Nephron (organoid): ENCODE measurements at regions not wholly inside any gene's neighbourhood (a gene's known extent, or its start where the extent isn't known, plus 50 kb on each side); places are given as distances from the start of the nearest gene placed in this dataset.

Experiments used
- H3K27ac Mint-ChIP-seq, 3 experiments: 2 replicates each; pipeline ENCODE4 v1.8.0; 2020; ENCODE audit warnings: mixed read lengths in 3 of 3, mild to moderate bottlenecking in 2 of 3, moderate library complexity in 1 of 3
- H3K27me3 Mint-ChIP-seq: 2 replicates; pipeline ENCODE4 v1.8.0; 2021; ENCODE audit warnings: low read depth, mild to moderate bottlenecking, moderate library complexity, mixed read lengths
- H3K36me3 Mint-ChIP-seq: 2 replicates; pipeline ENCODE4 v1.8.0; 2020; ENCODE audit warnings: low read depth, mixed read lengths
- H3K4me1 Mint-ChIP-seq: 2 replicates; pipeline ENCODE4 v1.8.0; 2020; ENCODE audit warnings: mixed read lengths
- H3K4me3 Mint-ChIP-seq, 3 experiments: 2 replicates each; pipeline ENCODE4 v1.8.0; 2020; ENCODE audit warnings: mild to moderate bottlenecking in 3 of 3, mixed read lengths in 3 of 3, moderate library complexity in 2 of 3
- H3K9me3 Mint-ChIP-seq: 2 replicates; pipeline ENCODE4 v1.8.0; 2020; ENCODE audit warnings: mixed read lengths
- CTCF ChIP-seq, 3 experiments: fragments of 200-600 bp; sonication (generic); IDR thresholded peaks; one replicate each; pipeline ENCODE4 v1.5.0; 2021; ENCODE audit warnings: antibody characterized with exemption in 3 of 3; ENCODE audit not compliant: unreplicated experiment in 3 of 3

GRCh38 chr2:103963146-103963725, 890.7 kb upstream of the POU3F3 start:
- H3K36me3 Mint-ChIP-seq, result no peaks in the 10 kb centered on the region
- no peak for TF ChIP-seq CTCF (IDR thresholded peaks at IDR 0.05; ENCODE audit: unreplicated experiment in 3 of 3)

GRCh38 chr2:103977241-103977640, 876.7 kb upstream of the POU3F3 start:
- peaks cover 4% of the 10 kb centered on the region for H3K27me3 Mint-ChIP-seq
- H3K4me3 Mint-ChIP-seq, result no peak overlapping the region
- H3K27ac Mint-ChIP-seq, result no peak overlapping the region
- no peak for TF ChIP-seq CTCF (IDR thresholded peaks at IDR 0.05; ENCODE audit: unreplicated experiment in 3 of 3)
- H3K9me3 Mint-ChIP-seq, result no peaks in the 10 kb centered on the region
- no peaks in the 10 kb centered on the region for H3K36me3 Mint-ChIP-seq
- H3K4me1 Mint-ChIP-seq, result no peaks in the 10 kb centered on the region

More at GRCh38 chr2:103963146-103963725, 890.7 kb upstream of the POU3F3 start:
- Mint-ChIP-seq H3K27ac (peak overlapping the region; percentile 56 to 90 (median 71)), H3K9me3 (peaks cover 6% of the 10 kb centered on the region), H3K4me1 (no peaks in the 10 kb centered on the region), H3K27me3 (peaks cover 27% of the 10 kb centered on the region), H3K4me3 (no peak overlapping the region)

- Mint-ChIP-seq H3K4me1 (no peaks in the 10 kb centered on the region), H3K27ac (peak overlapping the region in 1 of 3 experiments; percentile 76), H3K9me3 (no peaks in the 10 kb centered on the region), H3K4me3 (no peak overlapping the region), H3K27me3 (peaks cover 4% of the 10 kb centered on the region), H3K36me3 (no peaks in the 10 kb centered on the region)
- no peak for TF ChIP-seq CTCF (IDR thresholded peaks at IDR 0.05; ENCODE audit: unreplicated experiment in 3 of 3)
Observed at GRCh38 chr2:103977668-103978067, 876.2 kb upstream of the POU3F3 start.

GRCh38 chr2:103980401-103980800, 873.5 kb upstream of the POU3F3 start:
- Mint-ChIP-seq H3K36me3 (no peaks in the 10 kb centered on the region), H3K9me3 (no peaks in the 10 kb centered on the region), H3K4me3 (no peak overlapping the region), H3K27ac (no peak overlapping the region), H3K4me1 (no peaks in the 10 kb centered on the region), H3K27me3 (peaks cover 4% of the 10 kb centered on the region)
- no peak for TF ChIP-seq CTCF (IDR thresholded peaks at IDR 0.05; ENCODE audit: unreplicated experiment in 3 of 3)

- Mint-ChIP-seq H3K9me3 (no peaks in the 10 kb centered on the region), H3K36me3 (no peaks in the 10 kb centered on the region), H3K27ac (no peak overlapping the region), H3K4me3 (no peak overlapping the region), H3K27me3 (peaks cover 4% of the 10 kb centered on the region), H3K4me1 (no peaks in the 10 kb centered on the region)
- no peak for TF ChIP-seq CTCF (IDR thresholded peaks at IDR 0.05; ENCODE audit: unreplicated experiment in 3 of 3)
Observed at GRCh38 chr2:103982691-103983090, 871.2 kb upstream of the POU3F3 start.

- Mint-ChIP-seq H3K36me3 (no peaks in the 10 kb centered on the region), H3K9me3 (no peaks in the 10 kb centered on the region), H3K27ac (no peak overlapping the region), H3K4me1 (no peaks in the 10 kb centered on the region), H3K4me3 (no peak overlapping the region), H3K27me3 (peaks cover 4% of the 10 kb centered on the region)
- TF ChIP-seq CTCF (IDR thresholded peaks at IDR 0.05; ENCODE audit: unreplicated experiment in 3 of 3), result no peak
Observed at GRCh38 chr2:103986001-103986400, 867.9 kb upstream of the POU3F3 start.
